Lung (tissue), 11 donors: ENCODE measurements at regions not wholly inside any gene's neighbourhood (a gene's known extent, or its start where the extent isn't known, plus 50 kb on each side); places are given as distances from the start of the nearest gene placed in this dataset.

Experiments used
- ATAC-seq: fragments of 200-7000 bp; cut with Tn5 transposase; one replicate; pipeline ENCODE4 v1.9.1; 2020; ENCODE audit warnings: moderate number of reproducible peaks; ENCODE audit not compliant: insufficient read depth, low FRiP score
- DNase-seq, 3 donors: peaks; one replicate each; pipeline ENCODE4 v3.0.0-alpha.2; 2013 to 2017
- H3K27ac ChIP-seq, 2 donors: one replicate each; pipeline ENCODE4 v1.5.1; 2013; ENCODE audit warnings: mild to moderate bottlenecking in 2 of 2, moderate library complexity in 2 of 2, control low read depth in 1 of 2, inconsistent platforms in 1 of 2, low read depth in 1 of 2, low read length in 1 of 2
- H3K27me3 ChIP-seq, 3 donors: one replicate each; pipeline ENCODE4 v1.5.1; 2013; ENCODE audit warnings: low read length in 2 of 3; ENCODE audit not compliant: control insufficient read depth in 3 of 3, insufficient read depth in 3 of 3
- H3K36me3 ChIP-seq, 4 donors: one replicate each; pipeline ENCODE4 v1.5.1; 2013; ENCODE audit warnings: low read length in 4 of 4, mild to moderate bottlenecking in 1 of 4, moderate library complexity in 1 of 4; ENCODE audit not compliant: control insufficient read depth in 4 of 4, insufficient read depth in 4 of 4
- H3K4me1 ChIP-seq, 5 donors: one replicate each; pipeline ENCODE4 v1.5.1; 2013; ENCODE audit warnings: low read length in 5 of 5, mild to moderate bottlenecking in 2 of 5, moderate library complexity in 1 of 5; ENCODE audit not compliant: control insufficient read depth in 5 of 5, insufficient read depth in 5 of 5
- H3K4me3 ChIP-seq: one replicate; pipeline ENCODE4 v1.5.1; 2013; ENCODE audit warnings: mild to moderate bottlenecking, control low read depth, moderate library complexity
- H3K9ac ChIP-seq, 2 donors: one replicate each; pipeline ENCODE4 v1.5.1; 2013; ENCODE audit warnings: low read length in 2 of 2, control low read depth in 1 of 2; ENCODE audit not compliant: insufficient read depth in 1 of 2
- H3K9me3 ChIP-seq, 4 donors: one replicate each; pipeline ENCODE4 v1.5.1; 2013; ENCODE audit warnings: low read length in 3 of 4, mild to moderate bottlenecking in 1 of 4, moderate library complexity in 1 of 4; ENCODE audit not compliant: control insufficient read depth in 4 of 4, insufficient read depth in 3 of 4
- WGBS, 2 donors: extraction: QIAGEN DNeasy Blood & Tissue Kit; methylation state at CpG; one replicate each; pipeline ENCODE4 v1.1.7; 2013; 5-methylcytosine and 5-hydroxymethylcytosine counted together
- TF ChIP-seq, protein P1 (sequence below): IDR thresholded peaks from 2 replicates; pipeline ENCODE4 v1.5.1; 2012; ENCODE audit warnings: mild to moderate bottlenecking; ENCODE audit errors: control extremely low read depth, extremely low read depth
- donor health status: control.
- donor health status: control.
- donor health status: Bipolar disorder and iron deficiency.
- donor health status: healthy.
- donor health status: DM: yes; HTN: yes; CAD: no.

DNA sequence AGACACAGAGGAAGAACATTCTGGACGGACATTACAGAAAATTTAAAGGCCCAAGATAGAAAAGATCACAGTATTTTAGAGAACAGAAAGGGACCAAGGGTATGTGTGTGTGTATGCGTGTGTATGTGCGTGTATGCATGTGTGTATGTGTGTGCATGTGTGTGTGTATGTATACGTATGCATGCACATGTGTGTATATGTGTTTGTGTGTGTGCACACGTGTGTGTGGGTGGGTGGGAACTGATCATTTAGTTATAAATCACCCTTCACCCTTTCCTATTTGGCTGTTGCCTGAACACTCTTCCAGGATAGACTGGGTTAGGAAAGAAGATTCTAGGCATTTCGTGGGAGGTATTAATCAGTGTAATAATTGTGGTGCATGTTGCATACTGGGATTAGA lies 634.4 kb downstream of the DHX35 start:
- no peaks in the 10 kb centered on the region for H3K4me1 ChIP-seq
- no peak overlapping the region for H3K9ac ChIP-seq
- H3K27ac ChIP-seq: no peak overlapping the region
- TF ChIP-seq, protein P1, sequence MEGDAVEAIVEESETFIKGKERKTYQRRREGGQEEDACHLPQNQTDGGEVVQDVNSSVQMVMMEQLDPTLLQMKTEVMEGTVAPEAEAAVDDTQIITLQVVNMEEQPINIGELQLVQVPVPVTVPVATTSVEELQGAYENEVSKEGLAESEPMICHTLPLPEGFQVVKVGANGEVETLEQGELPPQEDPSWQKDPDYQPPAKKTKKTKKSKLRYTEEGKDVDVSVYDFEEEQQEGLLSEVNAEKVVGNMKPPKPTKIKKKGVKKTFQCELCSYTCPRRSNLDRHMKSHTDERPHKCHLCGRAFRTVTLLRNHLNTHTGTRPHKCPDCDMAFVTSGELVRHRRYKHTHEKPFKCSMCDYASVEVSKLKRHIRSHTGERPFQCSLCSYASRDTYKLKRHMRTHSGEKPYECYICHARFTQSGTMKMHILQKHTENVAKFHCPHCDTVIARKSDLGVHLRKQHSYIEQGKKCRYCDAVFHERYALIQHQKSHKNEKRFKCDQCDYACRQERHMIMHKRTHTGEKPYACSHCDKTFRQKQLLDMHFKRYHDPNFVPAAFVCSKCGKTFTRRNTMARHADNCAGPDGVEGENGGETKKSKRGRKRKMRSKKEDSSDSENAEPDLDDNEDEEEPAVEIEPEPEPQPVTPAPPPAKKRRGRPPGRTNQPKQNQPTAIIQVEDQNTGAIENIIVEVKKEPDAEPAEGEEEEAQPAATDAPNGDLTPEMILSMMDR: no peak
- ATAC-seq (no peak), DNase-seq (no peak)
- 88 to 89% methylated on average over 6 of the region's 6 CpGs for WGBS, 2 donors
- no peaks in the 10 kb centered on the region for H3K27me3 ChIP-seq
- H3K4me3 ChIP-seq: no peak overlapping the region
- H3K36me3 ChIP-seq: no peaks in the 10 kb centered on the region
- H3K9me3 ChIP-seq: no peaks in the 10 kb centered on the region

DNA sequence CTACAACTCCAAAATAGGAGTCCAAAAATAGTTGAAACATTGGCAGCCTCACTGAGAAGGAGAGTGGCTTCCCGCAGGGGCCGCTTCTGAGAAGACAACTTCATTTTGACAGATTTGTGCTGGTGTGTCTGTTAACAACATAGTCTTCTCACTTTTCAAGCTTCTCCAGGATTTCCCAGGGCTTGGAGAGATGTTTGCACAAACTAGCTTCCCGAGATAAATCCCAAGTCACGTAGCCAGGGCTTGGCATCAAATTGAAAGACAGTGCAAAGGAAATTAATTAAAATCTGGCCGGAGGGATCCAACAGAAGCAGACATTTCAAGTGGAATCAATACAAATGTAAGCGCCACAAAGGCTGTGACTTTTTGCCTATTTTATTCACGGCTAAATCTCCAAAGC lies 630.2 kb downstream of the DHX35 start:
- Histone ChIP-seq H3K9ac (no peak overlapping the region), H3K27me3 (peaks cover 0 to 3% (median 0%) of the 10 kb centered on the region in 3 donors), H3K4me1 (no peaks in the 10 kb centered on the region), H3K9me3 (no peaks in the 10 kb centered on the region), H3K4me3 (no peak overlapping the region), H3K27ac (no peak overlapping the region), H3K36me3 (no peaks in the 10 kb centered on the region)
- 53 to 61% methylated on average over 7 of the region's 7 CpGs for WGBS, 2 donors
- ATAC-seq: no peak
- no peak for DNase-seq
- TF ChIP-seq, protein P1: no peak

DNA sequence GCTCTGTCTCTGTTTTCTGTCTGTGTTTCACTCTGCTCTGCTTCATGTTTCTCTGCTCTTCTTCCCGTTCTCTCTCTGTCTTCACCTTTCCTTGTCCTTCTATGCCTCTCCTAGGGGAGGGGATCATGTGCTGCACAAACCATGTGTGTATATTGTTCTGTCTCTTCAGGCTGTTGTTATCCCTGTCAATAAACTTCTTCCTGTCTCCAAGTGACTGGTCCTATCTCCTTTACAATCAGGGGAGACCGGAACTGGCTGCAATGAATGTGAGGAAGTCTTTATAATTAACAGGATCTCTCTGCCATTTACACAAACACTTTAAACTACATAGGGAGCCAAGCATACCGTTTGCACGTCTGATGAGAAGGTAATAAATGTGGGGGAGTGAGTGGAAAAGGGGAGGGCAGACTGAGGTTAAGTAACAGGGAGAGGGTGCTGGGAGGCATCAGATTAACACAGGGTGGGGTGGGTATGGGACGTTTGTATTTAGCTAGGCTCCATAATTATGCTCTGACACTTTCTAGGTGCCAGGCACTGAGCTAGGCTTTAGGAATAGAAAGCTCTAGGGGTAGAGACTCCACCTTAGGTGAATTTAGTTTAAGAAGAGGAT lies 626.1 kb downstream of the DHX35 start:
- DNase-seq (peak in 2 of 3 donors; percentile 13 to 42), ATAC-seq (no peak)
- no peaks in the 10 kb centered on the region for H3K36me3 ChIP-seq
- H3K27ac ChIP-seq: peak overlapping the region in 1 of 2 donors; percentile 22
- no peak overlapping the region for H3K4me3 ChIP-seq
- H3K9me3 ChIP-seq: no peaks in the 10 kb centered on the region
- WGBS, 2 donors: 14 to 17% methylated on average over 5 of the region's 5 CpGs
- peaks cover 0 to 3% (median 0%) of the 10 kb centered on the region in 3 donors for H3K27me3 ChIP-seq
- TF ChIP-seq, protein P1: no peak
- H3K9ac ChIP-seq: no peak overlapping the region
- no peaks in the 10 kb centered on the region for H3K4me1 ChIP-seq

DNA sequence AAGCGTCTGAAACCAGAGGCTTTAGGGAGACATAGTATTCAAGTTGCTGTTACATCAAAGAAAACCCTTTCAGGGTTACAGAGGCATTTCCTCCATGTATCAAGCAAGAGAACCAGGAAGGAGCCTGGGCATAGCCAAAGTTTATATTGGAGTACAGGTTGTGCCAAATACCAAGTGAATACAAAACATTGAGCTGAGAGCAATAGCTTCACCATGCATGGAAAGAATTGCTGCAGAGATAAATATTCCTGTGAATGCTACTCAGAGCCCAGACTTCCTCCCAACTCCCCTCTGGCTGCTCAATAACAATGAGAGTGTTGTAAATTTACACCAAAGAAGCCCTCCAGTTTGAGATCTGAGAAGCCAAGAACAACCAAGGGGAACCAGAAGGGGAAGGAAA lies 618.9 kb downstream of the DHX35 start:
- no peaks in the 10 kb centered on the region for H3K36me3 ChIP-seq
- DNase-seq (no peak), ATAC-seq (no peak)
- no peak overlapping the region for H3K9ac ChIP-seq
- no peaks in the 10 kb centered on the region for H3K9me3 ChIP-seq
- H3K27ac ChIP-seq: no peak overlapping the region
- TF ChIP-seq, protein P1: no peak
- H3K4me1 ChIP-seq: no peaks in the 10 kb centered on the region
- WGBS, 2 donors: 46 to 52% methylated on average over 1 of the region's 1 CpG
- H3K27me3 ChIP-seq: no peaks in the 10 kb centered on the region
- no peak overlapping the region for H3K4me3 ChIP-seq
